GM12878 (cell line): ENCODE measurements at regions not wholly inside any gene's neighbourhood (a gene's known extent, or its start where the extent isn't known, plus 50 kb on each side); places are given as distances from the start of the nearest gene placed in this dataset.

Experiments
- ATAC-seq: fragments of 200-7000 bp; cut with Tn5 transposase; 3 replicates; pipeline ENCODE4 v1.9.1; 2020; ENCODE audit warnings: mild to moderate bottlenecking, moderate library complexity
- BruUV-seq: library from RNA; stranded (reverse); fragments of 400-500 nt; replicated peaks from 2 replicates; lab custom pipeline; 2021; lab: Mats Ljungman, UMichigan
- CTCF ChIA-PET: fragments of 300-600 bp; sonication (Branson Sonifier 250); formaldehyde crosslinking; extraction: SDS; loops from one replicate; lab custom pipeline; 2021; ENCODE audit warnings: inconsistent platforms; lab: Yijun Ruan, JAX
- POLR2A ChIA-PET: fragments of 350-600 bp; formaldehyde crosslinking; extraction: SDS; loops from one replicate; lab custom pipeline; 2021; ENCODE audit warnings: inconsistent platforms; lab: Charles Lee
- RAD21 ChIA-PET: fragments of 300-600 bp; sonication (Branson Sonifier 250); formaldehyde crosslinking; loops from one replicate; lab custom pipeline; 2023; ENCODE audit warnings: antibody characterized with exemption; ENCODE audit not compliant: unreplicated experiment; lab: Charles Lee
- SMC1A ChIA-PET: fragments of 300-600 bp; sonication (Branson Sonifier 250); formaldehyde crosslinking; loops from one replicate; lab custom pipeline; 2023; ENCODE audit not compliant: unreplicated experiment, uncharacterized antibody; lab: Charles Lee
- DNase-seq: peaks from one replicate; pipeline ENCODE4 v3.0.0-alpha.2; 2011; ENCODE audit warnings: low read depth, low spot score
- FAIRE-seq: peaks from 3 replicates; lab custom pipeline; 2011; peaks lifted over from hg19 to GRCh38; lab: Jason Lieb, UNC
- H2AFZ ChIP-seq: 2 replicates; pipeline ENCODE4 v1.6.0; 2011; ENCODE audit warnings: low read depth, low read length, control low read depth; ENCODE audit not compliant: control insufficient read depth
- H3K27ac ChIP-seq: 2 replicates; pipeline ENCODE4 v1.5.1; 2011; ENCODE audit warnings: control low read depth; ENCODE audit not compliant: control insufficient read depth, insufficient read depth
- H3K27me3 ChIP-seq, 2 experiments: replicated peaks in 1 of 2; 2 replicates each; pipeline versions ENCODE4 v1.6.0 to v1.6.1; 2011; ENCODE audit warnings: low read length in 1 of 2; ENCODE audit not compliant: control insufficient read depth in 2 of 2, insufficient read depth in 2 of 2
- H3K36me3 ChIP-seq, 2 experiments: 2 replicates each; pipeline ENCODE4 v1.5.1; 2011; ENCODE audit warnings: low read length in 1 of 2; ENCODE audit not compliant: control insufficient read depth in 2 of 2, insufficient read depth in 2 of 2
- H3K4me1 ChIP-seq: 2 replicates; pipeline ENCODE4 v1.6.1; 2011; ENCODE audit warnings: mild to moderate bottlenecking, low read length, moderate library complexity, mixed read lengths; ENCODE audit not compliant: control insufficient read depth, insufficient read depth
- H3K4me2 ChIP-seq: 2 replicates; pipeline ENCODE4 v1.6.0; 2011; ENCODE audit warnings: control low read depth; ENCODE audit not compliant: control insufficient read depth, insufficient read depth
- H3K4me3 ChIP-seq: fragments of 200-600 bp; sonication (generic); 2 replicates; pipeline ENCODE4 v1.5.1; 2016
- H3K79me2 ChIP-seq: 2 replicates; pipeline ENCODE4 v1.6.0; 2011; ENCODE audit warnings: low read length; ENCODE audit not compliant: control insufficient read depth, insufficient read depth
- H3K9ac ChIP-seq: 2 replicates; pipeline ENCODE4 v1.8.0; 2011; ENCODE audit warnings: low read length, control low read depth, mixed read lengths; ENCODE audit not compliant: control insufficient read depth, insufficient read depth
- H3K9me3 ChIP-seq: replicated peaks from 3 replicates; pipeline ENCODE4 v1.5.1; 2011; ENCODE audit warnings: mild to moderate bottlenecking, low read length; ENCODE audit not compliant: control insufficient read depth, insufficient read depth
- H4K20me1 ChIP-seq: 2 replicates; pipeline ENCODE4 v1.6.0; 2011; ENCODE audit not compliant: control insufficient read depth, insufficient read depth
- BACH1 ChIP-seq: fragments of 450-650 bp; IDR thresholded peaks from 2 replicates; pipeline ENCODE4 v1.6.1; 2017; ENCODE audit warnings: mild to moderate bottlenecking, borderline replicate concordance
- CHD4 ChIP-seq: fragments of 200-600 bp; sonication (generic); IDR thresholded peaks from 2 replicates; pipeline ENCODE4 v1.6.1; 2016; ENCODE audit warnings: mild to moderate bottlenecking
- NFIC ChIP-seq: IDR thresholded peaks from 2 replicates; pipeline ENCODE4 v1.6.1; 2012; ENCODE audit warnings: low read depth, mild to moderate bottlenecking, inconsistent platforms, low read length, moderate library complexity
- YY1 ChIP-seq: IDR thresholded peaks from 2 replicates; pipeline ENCODE4 v1.6.1; 2011; ENCODE audit warnings: low read depth, mild to moderate bottlenecking, low read length
- WGBS: methylation state at CpG from one replicate; pipeline ENCODE4 v1.1.6; 2016; ENCODE audit warnings: low lambda C conversion rate; ENCODE audit not compliant: insufficient replicate concordance, insufficient coverage; ENCODE audit errors: missing lambda C conversion rate; 5-methylcytosine and 5-hydroxymethylcytosine counted together
- in situ Hi-C: fragments of 300-500 bp; cut with MboI; formaldehyde crosslinking; loops from 9 replicates; pipeline ENCODE4 v1.14.3; 2018; ENCODE audit warnings: mixed read lengths
- intact Hi-C: fragments of 100-400 bp; cut with micrococcal nuclease; formaldehyde crosslinking; loops from one replicate; pipeline ENCODE4 v1.14.2; 2022; ENCODE audit not compliant: unreplicated experiment

- H3K9ac ChIP-seq: no peak overlapping the region
- no peaks in the 10 kb centered on the region for H3K9me3 ChIP-seq
- no peak overlapping the region for H3K4me3 ChIP-seq
- ChIA-PET POLR2A (no interaction called here), RAD21 (no interaction called here), CTCF (no interaction called here), SMC1A (no interaction called here)
- H3K79me2 ChIP-seq: no peaks in the 10 kb centered on the region
- no TSS peak for BruUV-seq
- H3K36me3 ChIP-seq: no peaks in the 10 kb centered on the region
- no peak for ATAC-seq
- 18% methylated on average over 4 of the region's 4 CpGs for WGBS
- intact Hi-C loops (no loop called here), in situ Hi-C loops (no loop called here)
- peaks cover 0 to 1% of the 10 kb centered on the region in 2 experiments; a peak in 2 of 4 replicates for H3K27me3 ChIP-seq
- no peaks in the 10 kb centered on the region for H4K20me1 ChIP-seq
- no peak for FAIRE-seq
- no peak overlapping the region for H3K27ac ChIP-seq
- no peaks in the 10 kb centered on the region for H3K4me1 ChIP-seq
- TF ChIP-seq NFIC (no peak), BACH1 (no peak)
- no peak overlapping the region for H2AFZ ChIP-seq
- H3K4me2 ChIP-seq: no peak overlapping the region
- no peak for DNase-seq
Observed at GRCh38 chr3:71847794-71848193, 62.8 kb upstream of the PROK2 start.

DNA sequence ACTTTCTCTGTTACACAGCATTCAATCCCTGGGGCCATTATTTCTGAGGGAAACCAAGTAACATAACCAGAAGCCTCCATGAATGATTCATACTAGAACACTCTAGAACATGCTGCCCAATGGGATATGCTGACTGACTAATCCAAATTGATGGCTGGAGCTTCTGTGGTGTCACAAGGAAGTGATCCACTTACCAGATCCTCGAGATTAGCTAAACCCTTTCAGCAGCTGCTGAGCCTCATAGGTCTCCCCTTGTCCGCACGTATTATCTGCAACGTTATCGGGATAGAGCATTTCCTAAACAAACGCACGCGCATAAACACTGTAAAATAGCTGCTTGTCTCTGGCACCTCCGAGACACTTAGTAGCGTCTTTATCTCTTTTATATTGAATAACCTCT, 61.2 kb upstream of the PROK2 start:
- in situ Hi-C loops (no loop called here), intact Hi-C loops (no loop called here)
- Histone ChIP-seq H3K27ac (no peak overlapping the region), H3K9me3 (no peaks in the 10 kb centered on the region), H4K20me1 (no peaks in the 10 kb centered on the region), H3K79me2 (no peaks in the 10 kb centered on the region), H3K4me3 (no peak overlapping the region), H3K9ac (no peak overlapping the region), H3K36me3 (no peaks in the 10 kb centered on the region), H3K4me1 (no peaks in the 10 kb centered on the region), H3K27me3 (peaks cover 0 to 1% of the 10 kb centered on the region in 2 experiments; a peak in 2 of 4 replicates), H2AFZ (no peak overlapping the region), H3K4me2 (no peak overlapping the region)
- BruUV-seq: no TSS peak
- TF ChIP-seq YY1: no peak
- TF ChIP-seq CHD4: no peak
- DNase-seq (no peak), FAIRE-seq (no peak), ATAC-seq (no peak)
- whole genome bisulfite sequencing: 58% methylated on average over 10 of the region's 10 CpGs
- POLR2A ChIA-PET: no interaction called here
- RAD21 ChIA-PET: no interaction called here
- CTCF ChIA-PET: no interaction called here
- SMC1A ChIA-PET: no interaction called here
